ACC112 (cell line): ENCODE measurements at regions not wholly inside any gene's neighbourhood (a gene's known extent, or its start where the extent isn't known, plus 50 kb on each side); places are given as distances from the start of the nearest gene placed in this dataset.

Experiments used
- H2AFZ ChIP-seq: fragments of 200-600 bp; sonication (generic); one replicate; pipeline ENCODE4 v1.6.0; 2017; ENCODE audit warnings: antibody characterized with exemption, low read length; ENCODE audit not compliant: unreplicated experiment
- H3K27ac ChIP-seq: fragments of 200-600 bp; sonication (generic); 2 replicates; pipeline ENCODE4 v1.5.1; 2014; ENCODE audit warnings: low read depth, mild to moderate bottlenecking, antibody characterized with exemption, low read length, moderate library complexity
- H3K27me3 ChIP-seq: fragments of 200-600 bp; sonication (generic); 2 replicates; pipeline ENCODE4 v1.6.1; 2014; ENCODE audit warnings: mild to moderate bottlenecking, antibody characterized with exemption, low read length, moderate library complexity, mixed read lengths; ENCODE audit not compliant: insufficient read depth
- H3K36me3 ChIP-seq: fragments of 200-600 bp; sonication (generic); 2 replicates; pipeline ENCODE4 v1.6.1; 2016; ENCODE audit warnings: mild to moderate bottlenecking, antibody characterized with exemption, low read length, moderate library complexity, mixed read lengths; ENCODE audit not compliant: insufficient read depth
- H3K4me1 ChIP-seq: fragments of 200-600 bp; sonication (generic); one replicate; pipeline ENCODE4 v1.6.1; 2016; ENCODE audit warnings: low read length, mixed read lengths; ENCODE audit not compliant: insufficient read depth, unreplicated experiment, control insufficient read depth
- H3K4me3 ChIP-seq: fragments of 200-600 bp; sonication (generic); 2 replicates; pipeline ENCODE4 v1.5.1; 2014; ENCODE audit warnings: mild to moderate bottlenecking, low read depth, low read length
- H3K79me2 ChIP-seq: fragments of 200-600 bp; sonication (generic); one replicate; pipeline ENCODE4 v1.6.0; 2016; ENCODE audit warnings: low read length; ENCODE audit not compliant: control insufficient read depth, unreplicated experiment, insufficient read depth

- H3K79me2 ChIP-seq = no peaks in the 10 kb centered on the region
- H2AFZ ChIP-seq = peak overlapping the region; percentile 62
Observed at GRCh38 chr4:167642250-167642649, 408.0 kb upstream of the SPOCK3 start.

GRCh38 chr4:167645358-167645757, 411.1 kb upstream of the SPOCK3 start:
- no peaks in the 10 kb centered on the region for H3K36me3 ChIP-seq
- no peaks in the 10 kb centered on the region for H3K27me3 ChIP-seq
- H2AFZ ChIP-seq = no peak overlapping the region
- H3K4me1 ChIP-seq = no peaks in the 10 kb centered on the region
- H3K27ac ChIP-seq = no peak overlapping the region
- H3K79me2 ChIP-seq = no peaks in the 10 kb centered on the region
- H3K4me3 ChIP-seq = no peak overlapping the region

More at GRCh38 chr4:167642250-167642649, 408.0 kb upstream of the SPOCK3 start:
- Histone ChIP-seq H3K4me1 (no peaks in the 10 kb centered on the region), H3K36me3 (no peaks in the 10 kb centered on the region), H3K4me3 (no peak overlapping the region), H3K27ac (no peak overlapping the region), H3K27me3 (no peaks in the 10 kb centered on the region)

- Histone ChIP-seq H3K79me2 (no peaks in the 10 kb centered on the region), H2AFZ (no peak overlapping the region), H3K36me3 (no peaks in the 10 kb centered on the region), H3K27ac (no peak overlapping the region), H3K4me3 (no peak overlapping the region), H3K4me1 (no peaks in the 10 kb centered on the region), H3K27me3 (no peaks in the 10 kb centered on the region)
Observed at GRCh38 chr4:167652267-167652666, 418.0 kb upstream of the SPOCK3 start.

- H3K4me3 ChIP-seq = peak overlapping the region; percentile 77
Observed at GRCh38 chr4:167688660-167689142, 403.6 kb upstream of the ANXA10 start.

GRCh38 chr4:167702391-167702790, 389.9 kb upstream of the ANXA10 start:
- no peak overlapping the region for H3K27ac ChIP-seq
- H2AFZ ChIP-seq = no peak overlapping the region
- H3K4me1 ChIP-seq = no peaks in the 10 kb centered on the region
- H3K4me3 ChIP-seq = no peak overlapping the region
- H3K27me3 ChIP-seq = no peaks in the 10 kb centered on the region
- no peaks in the 10 kb centered on the region for H3K36me3 ChIP-seq
- H3K79me2 ChIP-seq = no peaks in the 10 kb centered on the region

More at GRCh38 chr4:167688660-167689142, 403.6 kb upstream of the ANXA10 start:
- Histone ChIP-seq H3K36me3 (no peaks in the 10 kb centered on the region), H3K27me3 (no peaks in the 10 kb centered on the region), H2AFZ (peak overlapping the region; percentile 91), H3K79me2 (no peaks in the 10 kb centered on the region), H3K4me1 (peaks cover 4% of the 10 kb centered on the region), H3K27ac (peak overlapping the region; percentile 26)

GRCh38 chr4:167711517-167711916, 380.8 kb upstream of the ANXA10 start:
- Histone ChIP-seq H3K36me3 (no peaks in the 10 kb centered on the region), H3K79me2 (no peaks in the 10 kb centered on the region), H3K27me3 (no peaks in the 10 kb centered on the region), H2AFZ (no peak overlapping the region), H3K4me1 (peaks cover 18% of the 10 kb centered on the region), H3K27ac (no peak overlapping the region), H3K4me3 (no peak overlapping the region)

- no peaks in the 10 kb centered on the region for H3K79me2 ChIP-seq
- peaks cover 18% of the 10 kb centered on the region for H3K4me1 ChIP-seq
- H3K36me3 ChIP-seq = no peaks in the 10 kb centered on the region
- no peaks in the 10 kb centered on the region for H3K27me3 ChIP-seq
- H3K27ac ChIP-seq = no peak overlapping the region
- H2AFZ ChIP-seq = peak overlapping the region; percentile 65
- H3K4me3 ChIP-seq = no peak overlapping the region
Observed at GRCh38 chr4:167713756-167714155, 378.6 kb upstream of the ANXA10 start.

GRCh38 chr4:167715176-167715575, 377.2 kb upstream of the ANXA10 start:
- Histone ChIP-seq H3K27ac (no peak overlapping the region), H2AFZ (peak overlapping the region; percentile 53), H3K4me3 (no peak overlapping the region), H3K4me1 (peaks cover 18% of the 10 kb centered on the region), H3K79me2 (no peaks in the 10 kb centered on the region), H3K27me3 (no peaks in the 10 kb centered on the region), H3K36me3 (no peaks in the 10 kb centered on the region)

GRCh38 chr4:167717495-167717894, 374.8 kb upstream of the ANXA10 start:
- Histone ChIP-seq H3K4me1 (peaks cover 29% of the 10 kb centered on the region), H3K27ac (no peak overlapping the region), H3K4me3 (no peak overlapping the region), H2AFZ (no peak overlapping the region), H3K27me3 (no peaks in the 10 kb centered on the region), H3K36me3 (no peaks in the 10 kb centered on the region), H3K79me2 (no peaks in the 10 kb centered on the region)

- no peak overlapping the region for H3K27ac ChIP-seq
- no peaks in the 10 kb centered on the region for H3K36me3 ChIP-seq
- H3K4me3 ChIP-seq = no peak overlapping the region
- no peaks in the 10 kb centered on the region for H3K79me2 ChIP-seq
- peak overlapping the region; percentile 39 for H2AFZ ChIP-seq
- no peaks in the 10 kb centered on the region for H3K27me3 ChIP-seq
- H3K4me1 ChIP-seq = peaks cover 11% of the 10 kb centered on the region
Observed at GRCh38 chr4:167721617-167722486, 370.5 kb upstream of the ANXA10 start.

GRCh38 chr4:167722487-167722808, 369.9 kb upstream of the ANXA10 start:
- no peak overlapping the region for H2AFZ ChIP-seq
- H3K4me1 ChIP-seq = peaks cover 11% of the 10 kb centered on the region
- H3K4me3 ChIP-seq = no peak overlapping the region
- no peak overlapping the region for H3K27ac ChIP-seq
- no peaks in the 10 kb centered on the region for H3K36me3 ChIP-seq
- no peaks in the 10 kb centered on the region for H3K27me3 ChIP-seq
- no peaks in the 10 kb centered on the region for H3K79me2 ChIP-seq
